Keratinocyte (primary cell): ENCODE measurements at regions not wholly inside any gene's neighbourhood (a gene's known extent, or its start where the extent isn't known, plus 50 kb on each side); places are given as distances from the start of the nearest gene placed in this dataset.

Experiments
- EZH2 ChIP-seq: IDR thresholded peaks from one replicate; pipeline ENCODE4 v1.6.1; 2012; ENCODE audit warnings: inconsistent platforms, mild to moderate bottlenecking, low read length, moderate library complexity
- TF ChIP-seq, protein P1 (sequence below), 3 experiments: IDR thresholded peaks in 1 of 3; conservative IDR thresholded peaks in 1 of 3; optimal IDR thresholded peaks in 1 of 3; 2 replicates in 2 of 3; 3 replicates in 1 of 3; pipeline versions ENCODE3 to v1.5.1; 2011; ENCODE audit warnings: low read length in 3 of 3, mild to moderate bottlenecking in 3 of 3, moderate library complexity in 2 of 3, control low read depth in 1 of 3, inconsistent platforms in 1 of 3; ENCODE audit not compliant: insufficient read depth in 2 of 3; ENCODE audit errors: extremely low read depth in 1 of 3

DNA sequence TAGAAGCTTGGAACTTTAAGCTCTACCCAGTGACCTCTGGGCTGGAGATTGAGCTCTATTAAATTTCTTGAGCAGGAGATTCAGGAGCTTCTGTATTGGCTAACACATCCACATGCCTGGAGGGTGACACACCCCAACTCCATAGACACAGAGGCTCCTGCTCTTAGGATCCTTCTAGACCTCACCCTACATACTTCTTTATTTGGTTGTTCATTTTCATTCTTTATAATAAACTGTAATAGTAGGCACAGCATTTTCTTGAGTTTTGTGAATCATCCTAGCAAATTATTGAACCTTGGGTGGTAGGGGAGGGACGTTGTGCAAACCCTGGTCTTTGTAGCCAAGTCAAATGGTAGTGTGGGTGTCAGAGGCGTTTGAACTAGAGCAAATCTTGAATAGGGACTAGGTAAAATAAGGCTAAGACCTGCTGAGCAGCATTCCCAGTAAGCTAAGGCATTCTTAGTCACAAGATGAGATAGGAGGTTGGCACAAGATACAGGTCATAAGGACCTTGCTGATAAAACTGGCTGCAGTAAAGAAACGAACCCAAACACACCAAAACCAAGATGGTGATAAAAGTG lies 323.8 kb upstream of the GALNT5 start:
- TF ChIP-seq, protein P1, sequence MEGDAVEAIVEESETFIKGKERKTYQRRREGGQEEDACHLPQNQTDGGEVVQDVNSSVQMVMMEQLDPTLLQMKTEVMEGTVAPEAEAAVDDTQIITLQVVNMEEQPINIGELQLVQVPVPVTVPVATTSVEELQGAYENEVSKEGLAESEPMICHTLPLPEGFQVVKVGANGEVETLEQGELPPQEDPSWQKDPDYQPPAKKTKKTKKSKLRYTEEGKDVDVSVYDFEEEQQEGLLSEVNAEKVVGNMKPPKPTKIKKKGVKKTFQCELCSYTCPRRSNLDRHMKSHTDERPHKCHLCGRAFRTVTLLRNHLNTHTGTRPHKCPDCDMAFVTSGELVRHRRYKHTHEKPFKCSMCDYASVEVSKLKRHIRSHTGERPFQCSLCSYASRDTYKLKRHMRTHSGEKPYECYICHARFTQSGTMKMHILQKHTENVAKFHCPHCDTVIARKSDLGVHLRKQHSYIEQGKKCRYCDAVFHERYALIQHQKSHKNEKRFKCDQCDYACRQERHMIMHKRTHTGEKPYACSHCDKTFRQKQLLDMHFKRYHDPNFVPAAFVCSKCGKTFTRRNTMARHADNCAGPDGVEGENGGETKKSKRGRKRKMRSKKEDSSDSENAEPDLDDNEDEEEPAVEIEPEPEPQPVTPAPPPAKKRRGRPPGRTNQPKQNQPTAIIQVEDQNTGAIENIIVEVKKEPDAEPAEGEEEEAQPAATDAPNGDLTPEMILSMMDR (optimal IDR thresholded peaks at IDR 0.05 in 1 of 3, IDR thresholded peaks at IDR 0.05 in 1 of 3, conservative IDR thresholded peaks at IDR 0.05 in 1 of 3; ENCODE audit: extremely low read depth in 1 of 3, insufficient read depth in 2 of 3, low read length in 3 of 3) = no peak
- no peak for TF ChIP-seq EZH2
